Mesendoderm (in vitro differentiated cells): ENCODE measurements at regions not wholly inside any gene's neighbourhood (a gene's known extent, or its start where the extent isn't known, plus 50 kb on each side); places are given as distances from the start of the nearest gene placed in this dataset.

ENCODE experiments used
- DNase-seq: peaks from one replicate; pipeline ENCODE4 v3.0.0; 2013
- H2AK5ac ChIP-seq: 2 replicates; pipeline ENCODE4 v1.6.1; 2013; ENCODE audit warnings: low read length, inconsistent platforms
- H2BK120ac ChIP-seq: 2 replicates; pipeline ENCODE4 v1.6.1; 2013; ENCODE audit warnings: low read depth, mild to moderate bottlenecking, low read length, moderate library complexity, mixed read lengths
- H2BK15ac ChIP-seq: replicated peaks from 2 replicates; pipeline ENCODE4 v1.6.1; 2013; ENCODE audit warnings: low read depth, mild to moderate bottlenecking, moderate library complexity
- H2BK5ac ChIP-seq: 2 replicates; pipeline ENCODE4 v1.6.1; 2013; ENCODE audit warnings: low read length, inconsistent platforms
- H3K18ac ChIP-seq: 2 replicates; pipeline ENCODE4 v1.6.1; 2013; ENCODE audit warnings: mild to moderate bottlenecking, low read length, mixed read lengths
- H3K23ac ChIP-seq: one replicate; pipeline ENCODE4 v1.6.1; 2013; ENCODE audit warnings: low read length
- H3K27ac ChIP-seq: 2 replicates; pipeline ENCODE4 v1.5.1; 2013; ENCODE audit warnings: low read depth, mild to moderate bottlenecking, inconsistent platforms, low read length, moderate library complexity
- H3K27me3 ChIP-seq: 2 replicates; pipeline ENCODE4 v1.6.1; 2013; ENCODE audit warnings: low read length, control low read depth, mild to moderate bottlenecking, inconsistent platforms; ENCODE audit not compliant: insufficient read depth, poor library complexity
- H3K36me3 ChIP-seq: 2 replicates; pipeline ENCODE4 v1.6.1; 2013; ENCODE audit warnings: low read length, inconsistent platforms; ENCODE audit not compliant: control insufficient read depth, insufficient read depth
- H3K4ac ChIP-seq: one replicate; pipeline ENCODE4 v1.6.1; 2013; ENCODE audit warnings: low read depth, mild to moderate bottlenecking, low read length, moderate library complexity
- H3K4me1 ChIP-seq: 2 replicates; pipeline ENCODE4 v1.6.1; 2013; ENCODE audit warnings: low read depth, low read length, inconsistent platforms; ENCODE audit not compliant: control insufficient read depth
- H3K4me2 ChIP-seq: 2 replicates; pipeline ENCODE4 v1.6.1; 2013; ENCODE audit warnings: low read length
- H3K4me3 ChIP-seq: 2 replicates; pipeline ENCODE4 v1.5.1; 2013; ENCODE audit warnings: mild to moderate bottlenecking, low read length
- H3K56ac ChIP-seq: one replicate; pipeline ENCODE4 v1.6.1; 2013; ENCODE audit warnings: low read length
- H3K79me1 ChIP-seq: 2 replicates; pipeline ENCODE4 v1.6.1; 2013; ENCODE audit warnings: low read length, inconsistent platforms
- H3K79me2 ChIP-seq: 2 replicates; pipeline ENCODE4 v1.6.1; 2013; ENCODE audit warnings: mild to moderate bottlenecking, low read length; ENCODE audit not compliant: control insufficient read depth, insufficient read depth
- H3K9ac ChIP-seq: 2 replicates; pipeline ENCODE4 v1.6.1; 2013; ENCODE audit warnings: low read length, inconsistent platforms
- H4K5ac ChIP-seq: one replicate; pipeline ENCODE4 v1.6.1; 2013; ENCODE audit warnings: low read length
- H4K8ac ChIP-seq: one replicate; pipeline ENCODE4 v1.6.1; 2013; ENCODE audit warnings: low read depth, mild to moderate bottlenecking, control low read depth, low read length, moderate library complexity
- WGBS: extraction: QIAGEN DNeasy Blood & Tissue Kit; methylation state at CpG from one replicate; pipeline ENCODE4 v1.1.7; 2013; ENCODE audit warnings: low lambda C conversion rate, missing lambda C conversion rate; ENCODE audit not compliant: insufficient coverage; ENCODE audit errors: extremely low coverage; 5-methylcytosine and 5-hydroxymethylcytosine counted together

DNA sequence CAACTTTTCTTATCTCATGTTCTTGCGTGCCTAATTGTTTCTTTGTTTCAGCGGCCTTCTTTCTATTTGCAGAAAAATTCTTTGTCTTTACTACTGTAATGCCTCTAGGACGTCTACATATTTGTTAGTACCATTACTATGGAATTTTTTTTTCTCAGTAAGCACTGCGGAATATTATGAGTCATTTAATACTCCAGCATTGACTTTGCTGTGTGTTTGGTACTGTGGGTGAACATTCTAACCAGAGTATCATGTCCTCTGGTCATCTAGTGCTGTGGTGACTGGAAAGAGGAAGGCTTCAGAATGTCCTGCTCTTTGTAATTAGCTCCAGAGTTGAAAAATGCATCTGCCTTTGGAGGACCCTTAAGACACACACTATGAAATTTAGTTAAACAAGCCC, 58.5 kb upstream of the FERD3L start:
- H2BK120ac ChIP-seq: no peak overlapping the region
- H3K4me1 ChIP-seq: no peaks in the 10 kb centered on the region
- H3K27ac ChIP-seq: no peak overlapping the region
- H2BK15ac ChIP-seq: no peak overlapping the region
- H2BK5ac ChIP-seq: no peak overlapping the region
- H4K5ac ChIP-seq: no peak overlapping the region
- H3K9ac ChIP-seq: no peak overlapping the region
- no peak for DNase-seq
- no peak overlapping the region for H3K4me3 ChIP-seq
- H2AK5ac ChIP-seq: no peak overlapping the region
- H3K4me2 ChIP-seq: no peak overlapping the region
- no peak overlapping the region for H3K4ac ChIP-seq
- no peak overlapping the region for H3K18ac ChIP-seq
- no CpG with 5 or more reads among the region's 4 CpGs for WGBS
- no peaks in the 10 kb centered on the region for H3K79me2 ChIP-seq
- H3K23ac ChIP-seq: no peak overlapping the region
- no peaks in the 10 kb centered on the region for H3K27me3 ChIP-seq
- no peak overlapping the region for H4K8ac ChIP-seq
- H3K79me1 ChIP-seq: no peaks in the 10 kb centered on the region
- no peak overlapping the region for H3K56ac ChIP-seq
- H3K36me3 ChIP-seq: no peaks in the 10 kb centered on the region

DNA sequence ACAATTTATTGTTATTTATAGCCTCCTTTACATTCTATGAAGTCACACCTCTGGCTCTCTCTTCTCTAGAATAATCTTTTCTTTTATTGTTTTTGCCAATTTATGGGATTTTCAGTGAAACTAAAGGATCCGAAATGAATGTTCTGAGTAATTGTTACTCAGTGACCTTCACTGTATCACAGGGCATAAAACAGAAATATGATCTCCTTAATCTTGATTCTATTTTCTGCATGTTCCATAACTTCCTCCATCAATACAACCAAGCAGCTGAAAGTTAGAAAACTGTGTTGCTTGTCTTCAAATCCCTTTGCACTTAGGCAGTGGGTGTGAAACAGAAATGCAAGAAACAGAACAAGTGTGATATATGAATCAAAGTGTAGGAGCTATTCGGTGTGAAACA, 57.4 kb upstream of the FERD3L start:
- Histone ChIP-seq H4K5ac (no peak overlapping the region), H3K27me3 (no peaks in the 10 kb centered on the region), H3K23ac (no peak overlapping the region), H3K27ac (no peak overlapping the region), H3K56ac (no peak overlapping the region), H3K4ac (no peak overlapping the region), H2BK15ac (no peak overlapping the region), H3K36me3 (no peaks in the 10 kb centered on the region), H3K4me1 (no peaks in the 10 kb centered on the region), H2BK120ac (no peak overlapping the region), H3K4me2 (no peak overlapping the region), H3K9ac (no peak overlapping the region), H3K79me1 (no peaks in the 10 kb centered on the region), H3K18ac (no peak overlapping the region), H2AK5ac (no peak overlapping the region), H2BK5ac (no peak overlapping the region), H4K8ac (no peak overlapping the region), H3K4me3 (no peak overlapping the region), H3K79me2 (no peaks in the 10 kb centered on the region)
- no CpG with 5 or more reads among the region's 2 CpGs for WGBS
- no peak for DNase-seq
